ENCODE measurements at regions not wholly inside any gene's neighbourhood (a gene's known extent, or its start where the extent isn't known, plus 50 kb on each side); places are given as distances from the start of the nearest gene placed in this dataset.
A peak's percentile ranks its signal among the peaks of the same experiment; 100 is the strongest.

- DNase-seq: no peak
Observed at GRCh38 chr2:200725596-200725995, 86.1 kb upstream of the BZW1 start.

- peak in 1 of 4 experiments; percentile 12 for DNase-seq
Observed at GRCh38 chr2:200728630-200729029, 83.1 kb upstream of the BZW1 start.

DNA sequence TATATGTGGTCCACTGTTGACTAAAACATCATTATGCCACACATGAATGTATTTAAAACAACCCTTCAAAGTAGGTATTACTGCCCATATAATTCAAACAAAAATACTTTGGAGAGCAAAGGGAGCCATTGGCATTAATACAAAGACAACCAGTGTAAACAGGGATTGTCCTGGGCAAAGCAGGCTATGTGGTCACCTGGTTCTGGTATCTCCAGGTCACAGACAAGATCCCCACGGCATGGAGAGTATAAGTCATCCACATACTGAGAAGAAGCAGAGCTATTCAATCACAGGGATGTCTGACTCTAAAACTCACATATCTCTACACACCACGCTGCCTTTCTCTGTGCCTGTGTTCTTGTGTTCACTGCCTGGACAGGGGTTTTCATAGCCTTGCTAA, 81.4 kb upstream of the BZW1 start:
- DNase-seq: no peak

DNA sequence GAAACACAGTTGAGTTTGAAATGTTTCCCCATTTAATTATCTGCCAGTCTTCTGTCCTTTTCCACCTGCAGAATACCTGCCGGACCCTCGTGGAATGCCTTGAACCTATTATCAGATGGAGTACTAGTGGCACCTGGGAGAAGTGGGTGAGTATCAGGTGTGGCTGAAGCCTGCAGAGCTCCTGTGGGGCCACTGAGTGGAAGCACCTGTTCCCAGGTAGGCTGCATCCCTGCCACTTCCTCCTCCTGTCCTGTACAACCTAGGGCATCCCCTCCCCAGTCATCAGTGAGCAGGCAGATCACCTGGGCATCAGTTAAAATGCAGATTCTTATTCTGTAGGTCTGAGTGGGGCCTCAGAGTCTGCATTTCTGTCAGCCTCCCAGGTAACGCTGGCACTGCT, 80.8 kb upstream of the BZW1 start:
- no peak for DNase-seq

GRCh38 chr2:200732866-200733265, 78.8 kb upstream of the BZW1 start:
- peak in 2 of 4 experiments; percentile 34 to 50 for DNase-seq

- DNase-seq: no peak
Observed at GRCh38 chr2:200733713-200734198, 78.0 kb upstream of the BZW1 start.

- DNase-seq: no peak
Observed at GRCh38 chr2:200735061-200735460, 76.6 kb upstream of the BZW1 start.

- no peak for DNase-seq
Observed at GRCh38 chr2:200736646-200737274, 75.0 kb upstream of the BZW1 start.

GRCh38 chr2:200737585-200737984, 74.1 kb upstream of the BZW1 start:
- DNase-seq: no peak

- DNase-seq: no peak
Observed at GRCh38 chr2:200738590-200738989, 73.1 kb upstream of the BZW1 start.

- no peak for DNase-seq
Observed at GRCh38 chr2:200740907-200741306, 70.8 kb upstream of the BZW1 start.

DNA sequence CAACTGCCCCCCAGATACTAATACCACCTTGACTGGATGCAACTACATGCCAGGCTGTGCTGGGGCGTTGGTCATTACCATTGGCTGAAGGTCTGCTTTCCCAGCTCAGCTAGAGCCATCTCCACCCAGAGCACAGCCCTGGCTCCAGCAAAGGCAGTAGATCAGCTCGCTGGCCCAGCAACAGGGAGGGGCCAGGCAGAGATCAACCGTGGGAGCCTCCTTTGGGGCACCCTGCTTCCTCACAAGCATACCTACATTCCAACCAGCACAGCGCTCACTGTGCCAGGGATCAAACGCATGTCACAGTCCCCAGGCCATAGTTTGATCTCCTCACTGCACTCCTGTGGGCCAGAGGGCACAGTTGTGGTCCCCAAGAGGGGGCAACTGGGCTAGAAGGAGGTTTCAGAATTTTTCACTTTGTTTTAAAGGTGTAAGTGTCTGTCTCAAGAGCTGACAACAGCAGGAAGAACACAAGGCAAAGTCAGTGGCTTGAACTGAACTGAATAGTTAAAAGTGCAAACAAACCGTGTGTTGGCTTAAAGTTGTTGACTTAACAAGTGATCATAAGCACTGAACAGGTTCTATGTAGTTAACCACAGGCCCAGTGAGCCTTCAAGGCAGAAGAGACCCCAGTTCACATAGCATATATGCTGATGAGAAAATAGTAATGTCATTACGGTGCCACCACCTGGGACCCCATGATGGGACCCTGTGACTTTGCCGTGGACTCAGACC, 70.1 kb upstream of the BZW1 start:
- no peak for DNase-seq

DNA sequence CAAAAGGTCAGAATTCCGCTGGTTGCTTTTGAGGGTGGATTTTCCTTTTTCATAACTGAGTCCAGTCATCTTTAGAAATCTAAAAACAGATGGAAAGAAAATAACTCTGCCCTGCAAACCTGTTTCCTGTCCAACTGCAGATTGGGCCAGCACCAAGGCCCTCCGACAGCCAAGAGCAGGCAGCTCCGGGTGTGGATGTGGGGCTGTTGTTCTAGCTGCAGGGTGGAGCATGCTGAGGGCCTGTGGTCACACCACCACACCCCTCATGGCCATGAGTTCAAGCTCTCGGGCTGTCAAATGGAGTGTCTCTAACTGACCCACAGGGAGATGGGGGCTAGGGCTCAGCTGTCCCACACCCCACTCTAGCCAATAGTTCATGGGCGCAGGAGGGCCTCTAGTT, 69.3 kb upstream of the BZW1 start:
- no peak for DNase-seq

- no peak for DNase-seq
Observed at GRCh38 chr2:200743042-200743676, 68.6 kb upstream of the BZW1 start.

- no peak for DNase-seq
Observed at GRCh38 chr2:200744201-200744602, 67.5 kb upstream of the BZW1 start.

- no peak for DNase-seq
Observed at GRCh38 chr2:200746301-200746700, 65.4 kb upstream of the BZW1 start.

DNA sequence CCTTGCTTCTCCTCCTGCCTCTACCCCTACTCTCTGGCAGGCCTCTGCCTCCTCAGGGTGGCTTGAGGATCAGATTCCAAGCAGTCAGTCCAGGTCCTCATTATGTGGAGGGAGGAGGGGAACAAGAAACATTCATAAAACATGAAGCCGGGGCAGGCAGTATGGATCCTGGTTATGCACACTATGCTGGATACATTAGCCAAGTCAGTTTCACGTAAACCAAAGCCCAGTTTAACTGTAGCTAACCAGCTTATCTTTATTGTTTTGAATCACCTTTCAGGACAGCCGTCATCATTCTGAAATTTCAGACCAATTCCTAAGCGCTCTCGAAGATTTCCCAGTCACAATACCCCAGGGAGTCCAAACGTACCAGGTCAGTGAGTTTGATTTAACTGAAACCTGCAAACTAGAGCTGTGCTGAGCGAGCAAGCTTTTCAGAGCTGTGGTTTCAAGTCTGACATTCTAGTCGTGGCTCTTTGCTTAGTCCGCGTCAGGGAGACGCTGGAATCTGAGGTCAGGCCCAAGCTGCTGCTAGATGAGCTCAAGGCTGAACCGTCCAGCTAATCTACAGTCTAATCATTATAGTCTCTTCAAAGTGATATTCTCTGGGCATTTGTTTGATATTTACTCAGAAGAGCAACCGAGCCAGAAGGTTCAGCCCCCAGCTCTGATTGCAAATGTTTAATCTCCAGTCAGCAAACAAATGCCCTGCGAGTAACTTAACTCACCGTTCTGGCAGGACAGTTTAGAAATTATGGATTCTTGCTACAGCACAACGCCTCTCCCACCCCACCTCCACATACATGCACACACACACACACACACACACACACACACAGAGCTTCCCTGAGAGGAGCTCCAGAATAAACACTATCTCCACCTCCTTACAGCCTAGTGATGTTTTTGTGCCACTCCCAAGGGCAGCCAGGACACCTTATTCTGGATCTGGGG, 63.8 kb upstream of the BZW1 start:
- DNase-seq: no peak

DNA sequence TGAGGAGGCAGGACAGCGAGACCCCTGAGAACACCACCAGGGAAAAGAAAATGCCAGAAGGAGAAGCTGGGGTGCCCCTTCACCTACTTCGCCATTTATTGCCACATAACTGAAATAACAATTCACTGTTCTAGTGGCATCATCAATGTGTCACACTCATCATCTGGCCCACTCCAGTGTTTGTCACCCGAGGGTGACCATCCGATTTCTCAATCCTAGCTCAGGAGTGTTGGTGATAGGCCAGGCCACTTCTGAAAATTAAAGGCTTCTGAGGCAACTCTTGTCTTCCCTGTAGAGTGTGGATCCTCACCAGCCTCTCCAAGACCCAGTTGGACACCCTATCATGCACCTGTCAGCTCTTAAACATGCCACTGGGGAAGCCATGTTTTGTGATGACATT, 62.9 kb upstream of the BZW1 start:
- DNase-seq: peak; percentile 77 to 91 (median 82)

- peak in 2 of 4 experiments; percentile 38 to 39 for DNase-seq
Observed at GRCh38 chr2:200749631-200750322, 61.9 kb upstream of the BZW1 start.

DNA sequence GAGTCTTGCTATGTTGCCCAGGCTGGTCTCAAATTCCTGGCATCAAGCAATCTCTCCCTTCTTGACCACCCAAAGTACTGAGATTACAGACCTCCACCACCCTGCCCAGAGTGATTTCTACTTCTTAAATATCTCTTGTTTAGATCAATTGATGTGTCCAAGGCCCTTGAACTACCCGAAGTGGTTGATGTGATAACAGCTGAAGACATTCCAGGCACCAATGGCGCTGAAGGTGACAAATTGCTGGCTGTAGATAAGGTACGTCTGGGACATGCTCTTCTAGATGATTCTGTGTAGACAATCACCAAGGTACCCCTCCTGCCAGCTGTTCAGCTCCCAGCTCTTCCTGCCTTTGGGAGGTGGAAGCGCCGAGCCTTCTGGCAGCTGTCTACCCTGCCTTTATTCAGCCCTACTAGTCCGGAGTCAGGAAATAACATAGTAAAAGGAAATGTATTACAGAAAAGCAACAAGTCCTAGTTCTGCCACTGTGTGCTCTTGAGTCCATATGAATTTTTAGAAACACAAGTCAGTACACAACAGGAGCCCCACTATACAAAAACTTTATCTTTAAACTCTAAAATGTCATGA, 61.3 kb upstream of the BZW1 start:
- no peak for DNase-seq

DNA sequence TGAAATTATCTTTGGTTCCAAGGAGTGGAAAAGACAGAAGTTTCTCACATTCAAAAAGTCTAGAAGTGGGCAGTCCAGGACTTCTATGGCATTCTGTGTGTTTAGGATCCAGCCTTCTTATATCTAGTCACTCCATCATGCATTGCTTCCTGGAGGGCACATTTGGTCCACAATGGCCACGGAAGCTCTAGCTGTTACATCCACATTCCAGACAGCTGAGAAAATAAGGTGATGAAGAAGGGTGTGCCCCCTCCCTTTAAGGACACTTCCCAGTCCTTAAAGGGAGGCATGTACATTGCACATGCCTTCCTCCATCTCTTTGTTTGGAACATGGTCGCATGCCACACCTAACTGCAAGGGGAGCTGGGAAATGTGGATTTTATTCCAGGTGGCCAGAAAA, 59.9 kb upstream of the BZW1 start:
- no peak for DNase-seq

- no peak for DNase-seq
Observed at GRCh38 chr2:200752332-200752731, 59.4 kb upstream of the BZW1 start.

Measured in suppressor macrophage (primary cell).